HG03175 (cell line): ENCODE measurements at regions not wholly inside any gene's neighbourhood (a gene's known extent, or its start where the extent isn't known, plus 50 kb on each side); places are given as distances from the start of the nearest gene placed in this dataset.
"Not testable (repeated sequence)": the region's sequence is repeated elsewhere in the genome, so short reads cannot be mapped to it uniquely, and the experiment has no call there.

ENCODE experiments used
- ATAC-seq: cut with Tn5 transposase; IDR thresholded peaks from one replicate; pipeline ENCODE4 v1.9.1; 2021; ENCODE audit warnings: mild to moderate bottlenecking, moderate library complexity; ENCODE audit not compliant: unreplicated experiment

DNA sequence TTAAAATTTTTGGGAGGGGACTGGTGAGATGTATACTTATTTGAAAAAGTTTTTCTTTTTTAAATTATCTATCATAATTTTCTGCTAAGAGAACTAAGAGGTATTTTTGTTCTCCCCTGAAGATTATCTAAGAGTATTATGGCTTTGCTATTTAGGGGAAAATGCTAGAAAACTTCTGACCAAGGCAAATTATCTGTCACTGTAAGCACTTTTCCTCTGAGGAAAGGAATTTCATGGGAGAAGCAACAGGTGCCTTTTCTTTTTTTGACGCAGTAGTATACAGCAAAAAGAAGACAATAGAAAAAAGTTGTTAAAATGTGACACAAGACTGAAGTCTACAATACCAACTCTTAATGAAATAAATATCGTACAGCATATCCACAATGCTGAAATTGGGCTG, 201.6 kb upstream of the NANOGP8 start:
- no peak for ATAC-seq

DNA sequence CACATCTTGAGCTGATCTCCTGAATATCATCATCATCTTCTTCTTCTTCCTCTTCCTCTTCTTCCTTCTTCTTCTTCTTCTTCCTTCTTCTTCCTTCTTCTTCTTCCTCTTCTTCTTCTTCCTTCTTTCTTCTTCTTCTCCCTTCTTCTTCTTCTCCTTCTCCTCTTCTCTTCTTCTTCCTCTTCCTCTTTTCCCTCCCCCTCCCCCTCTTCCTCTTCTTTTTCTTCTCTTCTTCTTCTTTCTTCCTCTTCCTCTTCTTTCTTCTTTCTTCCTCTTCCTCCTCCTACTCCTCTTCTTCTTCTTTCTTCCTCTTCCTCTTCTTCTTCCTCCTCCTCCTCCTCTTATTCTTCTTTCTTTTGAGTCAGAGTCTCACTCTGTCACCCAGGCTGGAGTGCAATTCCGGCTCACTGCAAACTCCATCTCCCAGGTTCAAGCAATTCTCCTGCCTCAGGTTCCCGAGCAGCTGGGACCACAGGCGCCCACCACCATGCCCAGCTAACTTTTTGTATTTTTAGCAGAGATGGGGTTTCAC, 197.9 kb upstream of the NANOGP8 start:
- ATAC-seq, result no peak

DNA sequence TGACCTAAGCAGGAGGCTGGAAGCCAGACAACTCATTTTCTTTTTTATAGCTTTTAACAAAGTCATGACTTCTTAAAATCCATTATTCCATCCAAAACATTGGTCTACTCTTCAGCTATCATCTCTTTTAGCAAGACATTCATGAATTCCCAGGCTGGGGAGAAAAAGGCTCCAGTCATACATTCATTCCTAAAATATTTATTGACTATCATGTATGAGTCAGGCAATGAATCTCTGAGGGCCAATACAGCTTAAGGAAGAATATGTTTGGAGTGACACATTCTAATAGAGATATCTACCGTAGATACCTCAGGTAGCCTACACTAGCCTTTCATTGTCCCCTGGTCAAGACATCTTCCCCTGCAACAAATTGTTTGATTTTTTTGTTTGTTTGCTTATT, 196.4 kb upstream of the NANOGP8 start:
- no peak for ATAC-seq

DNA sequence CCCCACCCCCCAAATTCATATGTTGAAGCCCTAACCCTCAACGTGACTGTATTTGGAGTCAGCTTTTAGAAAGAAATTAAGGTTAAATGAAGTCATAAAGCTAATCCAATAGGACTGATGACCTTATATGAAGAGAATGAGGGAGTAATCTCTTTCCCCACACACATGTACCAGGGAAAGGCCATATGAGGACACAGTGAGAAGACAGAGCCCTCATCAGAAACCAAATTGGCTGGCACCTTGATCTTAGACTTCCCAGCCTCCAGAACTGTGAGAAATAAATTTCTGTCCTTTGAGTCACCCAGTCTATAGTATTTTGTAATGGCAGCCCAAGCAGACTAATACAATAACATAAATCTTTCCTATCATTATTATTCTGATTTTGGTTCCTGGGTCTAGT, 194.7 kb upstream of the NANOGP8 start:
- no peak for ATAC-seq

DNA sequence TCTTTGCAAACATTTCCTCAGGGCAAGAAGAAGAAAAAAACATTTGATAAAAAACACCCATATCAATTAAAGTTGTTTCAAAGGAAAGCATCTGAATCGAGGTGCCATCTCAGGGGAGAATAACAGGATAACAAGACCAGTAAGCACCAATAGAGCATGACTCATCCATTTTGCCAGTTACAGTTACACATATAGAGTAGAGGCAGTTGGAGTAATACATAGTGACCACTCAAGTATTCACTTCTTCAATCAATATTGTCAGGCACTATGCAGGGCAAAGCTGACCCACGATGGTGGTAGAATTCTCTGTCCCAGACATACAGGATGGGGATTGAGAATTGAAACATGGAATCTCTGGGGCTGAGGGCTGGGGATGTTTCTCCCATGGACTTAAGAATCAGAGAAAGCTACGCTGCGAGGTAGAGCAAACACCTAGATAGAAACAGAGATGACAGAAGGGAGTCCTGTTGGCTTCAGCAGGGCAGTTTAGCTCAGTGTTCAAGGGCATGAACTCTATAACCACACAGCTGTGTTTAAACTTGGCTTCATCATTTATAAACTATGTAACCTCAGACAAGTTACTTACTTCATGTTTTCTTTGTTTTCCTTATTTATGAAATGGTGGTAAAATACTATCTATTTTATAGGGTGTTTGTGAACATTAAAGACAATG, 186.4 kb upstream of the NANOGP8 start:
- no peak for ATAC-seq

DNA sequence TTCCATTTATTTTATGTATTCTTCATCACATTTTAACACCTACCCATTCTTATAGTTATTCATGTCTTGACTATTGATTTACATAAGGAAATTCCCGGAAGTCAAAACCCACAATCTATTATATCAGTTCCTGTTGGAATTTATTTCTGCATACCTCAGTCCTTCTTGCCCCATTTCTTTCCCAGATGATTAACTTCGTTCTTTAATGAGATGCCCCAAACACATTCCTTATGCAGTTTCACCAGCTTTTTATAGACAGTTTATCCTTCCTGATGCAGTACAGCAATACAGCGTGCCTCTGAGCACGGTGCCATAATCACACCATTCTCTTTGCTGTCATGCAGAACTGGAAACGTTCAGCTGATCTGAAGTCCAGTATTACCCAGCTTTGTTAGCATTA, 175.8 kb upstream of the NANOGP8 start:
- ATAC-seq, result no peak

DNA sequence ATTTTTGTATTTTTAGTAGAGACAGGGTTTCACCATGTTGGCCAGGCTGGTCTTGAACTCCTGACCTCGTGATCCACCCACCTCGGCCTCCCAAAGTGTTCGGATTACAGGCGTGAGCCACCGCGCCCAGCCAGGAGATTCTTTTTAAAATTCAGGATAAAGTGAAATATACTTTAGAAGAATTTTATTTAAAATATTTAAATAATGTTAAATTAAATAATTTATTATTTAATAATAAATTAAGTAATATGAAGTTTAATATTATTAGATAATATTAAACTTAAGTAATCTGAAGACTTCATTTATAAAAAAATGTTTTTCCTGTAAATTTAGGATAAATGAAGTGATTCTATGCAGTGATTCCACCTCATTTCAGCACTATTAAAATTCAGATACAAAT, 175.2 kb upstream of the NANOGP8 start:
- ATAC-seq, result not testable (repeated sequence)

DNA sequence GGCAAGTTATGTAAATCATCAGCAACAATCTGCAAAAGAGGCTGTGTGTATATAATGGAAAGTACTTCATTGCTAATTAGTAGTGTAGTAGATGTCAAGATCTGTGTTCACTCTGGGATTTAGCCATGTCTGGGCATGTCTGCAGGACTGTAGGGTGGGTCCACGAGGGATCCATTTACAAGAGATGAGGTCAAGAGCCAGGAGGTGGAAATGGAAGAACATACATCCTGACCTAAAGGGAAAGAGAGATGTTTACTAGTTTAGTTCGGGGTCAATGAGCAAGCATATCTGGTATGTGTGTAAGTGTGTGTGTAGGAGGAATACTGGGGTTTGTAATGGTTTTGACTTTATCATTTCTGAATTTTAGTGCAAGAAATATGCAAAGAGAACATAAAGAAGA, 171.5 kb upstream of the NANOGP8 start:
- no peak for ATAC-seq

DNA sequence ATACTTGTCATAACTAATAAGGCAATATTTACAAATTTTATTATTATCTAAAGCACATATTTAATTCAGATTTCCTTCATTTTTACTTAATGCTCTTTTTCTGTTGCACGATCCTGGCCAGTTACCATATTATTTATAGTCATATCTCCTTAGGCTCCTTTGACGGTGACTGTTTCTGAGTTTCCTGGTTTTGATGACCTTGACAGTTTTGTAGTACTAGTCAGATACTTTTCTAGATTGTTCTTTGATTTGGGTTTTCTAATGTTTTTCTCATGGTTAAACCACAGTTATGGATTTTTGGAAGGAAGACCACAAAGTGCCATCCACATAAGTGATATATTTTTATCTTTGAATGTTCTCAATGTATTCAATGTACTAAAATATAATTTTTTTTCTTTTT, 171.0 kb upstream of the NANOGP8 start:
- no peak for ATAC-seq

DNA sequence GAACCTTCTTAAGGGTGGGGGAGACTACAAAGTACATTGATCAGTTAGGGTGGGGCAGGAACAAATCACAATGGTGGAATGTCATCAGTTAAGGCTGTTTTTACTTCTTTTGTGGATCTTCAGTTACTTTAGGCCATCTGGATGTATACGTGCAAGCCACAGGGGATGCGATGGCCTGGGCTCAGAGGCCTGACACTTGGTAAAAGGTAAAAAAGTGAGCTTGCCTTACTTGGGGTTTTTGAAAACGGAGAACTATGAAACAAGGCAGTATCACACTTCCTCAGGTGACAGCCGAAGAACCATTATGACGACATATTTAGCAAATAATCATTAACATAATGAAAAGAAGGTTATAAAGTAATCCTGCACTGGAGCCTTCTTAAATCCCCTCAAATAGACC, 169.8 kb upstream of the NANOGP8 start:
- ATAC-seq, result not testable (repeated sequence)

DNA sequence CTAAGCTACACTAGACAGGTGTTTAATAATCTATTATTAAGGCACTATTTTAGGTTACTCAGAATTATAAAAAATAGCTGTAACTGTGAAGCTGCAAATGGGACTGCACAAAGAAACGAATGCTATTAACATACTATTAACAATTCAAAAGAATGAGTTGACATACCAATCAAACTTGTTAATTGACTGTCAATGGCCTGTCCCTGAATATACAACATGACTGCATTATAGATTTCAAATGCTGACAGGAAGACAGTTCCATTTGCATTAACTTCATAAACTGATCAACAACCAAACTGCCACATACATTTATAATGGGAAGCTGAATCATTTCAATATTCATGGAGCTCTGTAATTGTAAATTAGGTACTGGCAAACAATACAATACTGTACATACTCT, 169.0 kb upstream of the NANOGP8 start:
- ATAC-seq, result no peak

DNA sequence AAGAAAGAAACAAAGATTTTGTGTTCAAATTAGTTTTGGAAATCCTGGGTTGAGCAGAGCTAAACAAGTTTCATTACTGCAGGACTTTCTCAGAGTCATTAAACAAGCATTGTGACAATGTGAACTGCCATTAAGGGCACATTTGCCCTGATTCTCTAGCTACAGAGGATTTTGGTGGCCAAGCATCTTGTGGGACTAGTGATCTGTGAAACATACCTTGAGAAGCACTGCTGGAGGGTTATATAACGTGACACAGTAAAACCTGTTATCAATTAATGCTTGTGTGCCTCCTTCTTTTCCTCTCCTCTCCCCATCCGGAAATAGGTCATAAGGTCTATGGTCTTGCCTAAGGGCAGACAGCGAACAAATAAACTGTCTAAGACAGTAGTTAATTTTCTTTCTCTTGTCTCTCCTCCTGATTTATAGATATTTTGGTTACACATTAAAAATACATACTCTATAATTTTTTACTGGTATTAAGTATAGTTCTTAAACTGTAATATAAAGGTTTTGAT, 167.3 kb upstream of the NANOGP8 start:
- no peak for ATAC-seq

DNA sequence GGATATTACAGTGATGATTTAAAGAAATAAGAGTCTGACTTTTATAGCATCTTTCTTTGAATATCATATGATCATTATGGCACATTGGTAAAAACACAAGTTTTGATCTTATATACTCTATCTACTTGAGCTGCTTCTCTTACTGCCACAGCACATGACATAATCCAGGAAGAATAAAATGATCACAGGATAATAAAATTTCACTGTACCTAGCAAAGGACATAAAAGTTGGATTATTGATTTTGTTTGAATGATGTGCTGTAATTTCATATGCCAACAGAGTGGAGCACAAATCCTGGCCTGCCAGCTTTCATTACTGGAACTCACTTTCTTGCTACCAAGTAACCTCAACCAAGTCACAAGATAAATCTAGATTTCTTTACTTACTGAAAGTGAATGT, 162.1 kb upstream of the NANOGP8 start:
- ATAC-seq, result no peak

DNA sequence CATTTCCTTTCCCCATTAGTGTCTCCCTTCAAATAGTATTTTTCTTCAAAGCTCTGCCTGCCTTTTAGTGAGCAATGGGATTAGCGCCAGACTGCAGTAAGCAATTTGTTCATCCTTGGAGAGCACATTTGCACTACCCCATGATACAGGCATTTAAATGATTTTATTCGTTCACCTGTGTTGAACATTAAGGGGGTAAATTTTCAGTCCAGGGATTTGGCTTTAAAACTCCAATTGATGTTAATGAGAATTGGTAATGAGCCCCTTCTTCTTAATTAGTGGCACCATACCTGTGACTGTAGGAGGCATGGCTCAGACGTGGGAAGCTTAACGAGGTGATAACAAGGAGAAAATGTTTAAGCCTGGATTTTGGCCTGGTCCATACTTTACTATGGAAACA, 161.4 kb upstream of the NANOGP8 start:
- ATAC-seq, result no peak

DNA sequence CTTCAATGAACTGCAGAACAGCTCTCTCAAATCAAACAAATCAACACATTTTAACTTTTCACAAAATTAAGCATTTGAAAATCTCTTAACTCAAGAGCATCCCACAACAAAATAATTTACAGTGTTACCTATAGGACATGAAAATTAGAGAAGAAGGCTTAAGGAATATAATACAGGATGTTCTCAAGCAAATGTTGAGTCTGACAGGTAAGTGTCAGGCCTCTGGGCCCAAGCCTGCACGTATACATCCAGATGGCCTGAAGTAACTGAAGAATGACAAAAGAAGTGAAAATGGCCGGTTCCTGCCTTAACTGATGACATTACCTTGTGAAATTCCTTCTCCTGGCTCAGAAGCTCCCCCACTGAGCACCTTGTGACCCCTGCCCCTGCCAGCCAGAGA, 160.6 kb upstream of the NANOGP8 start:
- not testable (repeated sequence) for ATAC-seq

DNA sequence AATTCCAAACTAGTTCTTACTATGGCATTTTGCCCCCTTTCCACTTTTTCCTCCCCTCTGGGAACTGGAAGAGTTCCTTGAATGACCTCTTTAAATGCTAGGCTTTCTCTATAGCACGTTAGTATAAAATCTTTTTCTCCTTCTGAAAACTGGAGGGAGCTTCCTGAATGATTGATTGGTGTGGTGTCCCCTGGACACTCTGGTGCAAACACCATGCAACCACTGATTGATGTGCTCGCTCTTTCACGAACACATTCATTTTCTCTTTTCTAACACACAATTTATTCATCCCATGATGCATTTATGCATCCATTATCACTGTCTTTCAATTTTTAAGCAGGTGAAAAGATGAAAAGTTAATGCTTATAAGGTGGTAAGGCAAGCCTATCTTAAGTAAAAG, 159.1 kb upstream of the NANOGP8 start:
- no peak for ATAC-seq

DNA sequence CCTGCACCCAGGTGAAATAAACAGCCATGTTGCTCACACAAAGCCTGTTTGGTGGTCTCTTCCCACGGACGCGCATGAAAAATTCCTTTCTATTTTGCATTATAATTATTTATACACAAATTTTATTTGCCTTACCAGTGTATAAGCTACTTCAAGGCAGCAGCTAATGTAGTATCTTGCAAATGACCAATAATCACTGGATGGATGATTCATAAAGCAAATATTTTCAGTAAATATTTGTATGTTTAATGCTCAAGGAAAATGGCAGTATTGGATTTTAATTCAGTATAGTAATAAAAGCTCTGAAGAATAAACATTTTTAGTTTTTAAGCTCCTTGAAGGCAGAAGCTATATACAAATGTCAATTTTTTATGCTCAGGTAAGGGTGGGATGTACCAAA, 158.7 kb upstream of the NANOGP8 start:
- no peak for ATAC-seq

DNA sequence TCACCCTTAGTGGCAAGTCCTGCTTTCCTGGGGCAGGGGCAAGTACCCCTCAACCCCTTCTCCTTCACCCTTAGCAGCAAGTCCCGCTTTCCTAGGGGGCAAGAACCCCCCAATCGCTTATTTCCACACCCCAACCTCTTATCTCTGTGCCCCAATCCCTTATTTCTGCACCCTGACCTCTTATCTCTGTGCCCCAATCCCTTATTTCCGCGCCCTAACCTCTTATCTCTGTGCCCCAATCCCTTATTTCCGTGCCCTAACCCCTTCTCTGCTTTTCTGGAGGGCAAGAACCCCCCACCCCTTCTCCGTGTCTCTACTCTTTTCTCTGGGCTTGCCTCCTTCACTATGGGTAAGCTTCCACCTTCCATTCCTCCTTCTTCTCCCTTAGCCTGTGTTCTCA, 154.6 kb upstream of the NANOGP8 start:
- not testable (repeated sequence) for ATAC-seq

DNA sequence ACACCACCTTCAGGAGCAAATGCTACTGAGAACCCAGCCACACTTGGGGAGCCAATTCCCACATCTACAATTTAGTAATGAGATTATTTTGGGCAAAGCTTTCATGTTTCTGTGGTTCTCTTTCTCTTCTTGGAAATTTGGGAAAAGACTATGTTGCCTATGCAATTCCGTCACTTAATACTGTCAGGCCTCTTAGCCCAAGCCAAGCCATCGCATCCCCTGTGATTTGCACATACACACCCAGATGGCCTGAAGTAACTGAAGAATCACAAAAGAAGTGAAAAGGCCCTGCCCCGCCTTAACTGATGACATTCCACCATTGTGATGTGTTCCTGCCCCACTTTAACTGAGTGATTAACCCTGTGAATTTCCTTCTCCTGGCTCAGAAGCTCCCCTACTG, 153.4 kb upstream of the NANOGP8 start:
- not testable (repeated sequence) for ATAC-seq

DNA sequence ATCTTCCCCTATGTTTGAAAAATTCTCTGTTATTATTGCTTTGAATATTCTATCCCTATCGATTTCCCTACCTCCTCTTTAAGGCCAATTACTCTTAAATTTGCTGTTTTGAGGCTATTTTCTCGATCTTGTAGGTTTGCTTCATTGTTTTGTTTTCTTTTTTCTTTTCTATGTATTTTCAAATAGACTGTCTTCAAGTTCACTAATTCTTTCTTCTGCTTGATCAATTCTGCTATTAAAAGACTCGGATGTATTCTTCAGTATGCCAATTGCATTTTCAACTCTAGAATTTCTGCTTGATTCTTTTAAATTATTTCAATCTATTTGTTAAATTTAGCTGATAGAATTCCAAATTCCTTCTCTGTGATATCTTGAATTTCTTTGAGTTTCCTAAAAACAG, 144.0 kb upstream of the NANOGP8 start:
- ATAC-seq, result no peak

DNA sequence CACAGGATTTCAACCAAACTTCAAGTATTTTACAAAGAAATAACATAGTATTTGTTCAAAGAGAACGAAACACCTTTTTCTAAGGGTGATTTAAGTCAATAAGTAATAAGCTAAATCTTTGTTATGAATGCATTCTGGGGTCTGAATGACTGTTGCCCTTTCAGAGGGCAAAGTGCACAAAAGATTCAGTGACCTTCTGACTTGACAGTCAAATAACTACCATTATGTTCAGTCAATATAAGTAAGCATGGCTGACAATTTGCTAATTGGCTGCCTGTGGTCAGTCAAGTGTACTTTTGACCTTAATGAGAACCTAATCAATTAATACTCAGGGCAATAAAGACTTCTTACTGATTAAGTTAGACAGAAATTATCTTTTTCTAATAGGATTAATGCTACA, 133.1 kb upstream of the NANOGP8 start:
- ATAC-seq, result no peak

DNA sequence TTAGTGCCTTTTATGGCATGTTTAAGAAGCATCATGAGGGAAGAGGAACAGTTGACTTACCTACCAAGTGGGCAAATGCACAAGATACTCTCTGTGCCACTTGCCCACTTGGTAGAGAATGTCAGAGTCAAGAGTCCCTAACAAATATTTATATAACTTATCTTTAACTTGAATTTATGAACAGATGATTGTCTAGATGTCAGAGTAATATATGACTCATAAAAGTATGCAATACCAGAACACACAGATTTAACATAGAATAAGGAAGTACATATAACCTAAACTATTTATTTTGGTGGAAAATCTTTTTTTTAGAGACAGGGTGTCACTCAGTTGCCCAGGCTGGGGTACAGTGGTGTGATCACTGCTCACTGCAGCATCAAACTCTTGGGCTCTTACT, 130.0 kb upstream of the NANOGP8 start:
- ATAC-seq, result no peak
